Eye (tissue), 1 donor: ENCODE measurements at regions not wholly inside any gene's neighbourhood (a gene's known extent, or its start where the extent isn't known, plus 50 kb on each side); places are given as distances from the start of the nearest gene placed in this dataset.

Experiments used
- DNase-seq: peaks from one replicate; pipeline ENCODE4 v3.0.0-alpha.2; 2015

DNA sequence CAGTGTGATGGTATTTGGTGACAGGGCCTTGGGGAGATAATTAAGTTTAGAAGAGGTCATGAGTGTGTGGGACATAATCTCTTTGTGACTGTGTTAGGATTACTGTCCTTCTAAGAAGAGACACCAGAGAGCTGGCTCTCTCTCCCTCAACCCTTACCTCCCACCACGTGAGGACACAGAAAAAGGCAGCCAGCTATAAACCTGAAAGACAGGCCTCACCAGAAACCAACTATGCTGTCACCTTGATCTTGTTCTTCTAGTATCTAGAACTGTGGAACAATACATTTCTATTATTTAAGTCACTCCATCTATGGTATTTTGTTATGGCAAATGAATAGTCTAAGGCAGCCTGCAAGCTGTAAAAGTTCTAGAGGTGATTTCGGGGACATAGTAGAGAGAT is 203.7 kb downstream of the OTOR start:
- DNase-seq, result no peak

DNA sequence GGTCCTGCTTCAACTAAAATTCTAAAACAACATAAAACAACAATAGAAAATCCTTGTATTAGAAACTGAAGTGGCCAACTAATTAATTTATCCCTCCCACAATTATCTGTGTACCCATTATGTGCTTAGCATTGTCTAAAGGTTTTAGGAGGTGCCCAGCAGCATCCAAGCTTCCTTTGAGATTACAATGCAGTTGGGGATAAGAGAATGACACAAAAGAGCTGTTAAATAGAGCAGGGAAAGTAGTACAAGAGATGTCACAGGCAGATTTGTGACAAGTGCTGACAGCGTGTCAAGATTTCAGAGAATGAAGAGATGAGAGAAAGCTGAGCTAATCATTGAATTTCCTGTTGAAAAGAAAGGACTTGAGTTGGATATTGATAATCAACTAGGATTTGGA is 204.8 kb downstream of the OTOR start:
- DNase-seq, result peak; percentile 61

DNA sequence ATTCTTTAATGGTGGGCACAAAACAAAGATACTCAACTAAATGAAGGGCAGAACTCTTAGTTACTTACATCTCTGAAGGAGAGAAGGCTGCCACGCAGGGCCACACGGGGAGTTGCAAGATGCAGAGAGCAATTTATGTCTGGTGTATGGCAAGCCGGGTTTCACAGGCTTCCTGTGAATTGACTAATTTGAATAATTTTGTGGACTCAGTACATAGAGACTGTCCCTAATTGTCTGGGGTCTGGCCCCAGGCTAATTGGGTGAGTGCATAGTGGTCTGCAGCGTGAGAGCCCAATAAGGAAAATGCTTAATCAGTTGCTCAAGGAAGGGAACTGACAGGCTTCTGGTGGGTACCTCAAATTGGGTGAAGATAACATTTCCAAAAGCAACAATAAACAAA is 205.7 kb downstream of the OTOR start:
- DNase-seq, result no peak

DNA sequence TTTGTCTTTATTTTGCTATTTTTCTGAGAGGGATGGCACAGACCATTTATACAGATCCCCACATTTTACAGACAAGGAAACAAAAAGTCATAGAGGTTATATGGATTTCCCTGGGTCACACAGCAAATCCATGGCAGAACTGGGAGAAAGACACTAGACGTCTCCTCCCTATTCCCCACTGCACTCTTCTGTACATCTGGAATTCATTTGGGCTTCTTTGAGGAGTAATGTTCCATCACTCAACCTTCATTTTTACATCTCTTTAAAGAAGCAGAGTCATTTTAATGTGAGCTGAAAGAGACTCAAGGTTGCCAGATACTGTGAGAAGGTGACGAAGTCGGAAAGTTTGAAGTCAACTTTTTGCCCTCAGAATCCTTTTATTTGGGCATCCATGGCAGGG is 207.3 kb downstream of the OTOR start:
- no peak for DNase-seq

DNA sequence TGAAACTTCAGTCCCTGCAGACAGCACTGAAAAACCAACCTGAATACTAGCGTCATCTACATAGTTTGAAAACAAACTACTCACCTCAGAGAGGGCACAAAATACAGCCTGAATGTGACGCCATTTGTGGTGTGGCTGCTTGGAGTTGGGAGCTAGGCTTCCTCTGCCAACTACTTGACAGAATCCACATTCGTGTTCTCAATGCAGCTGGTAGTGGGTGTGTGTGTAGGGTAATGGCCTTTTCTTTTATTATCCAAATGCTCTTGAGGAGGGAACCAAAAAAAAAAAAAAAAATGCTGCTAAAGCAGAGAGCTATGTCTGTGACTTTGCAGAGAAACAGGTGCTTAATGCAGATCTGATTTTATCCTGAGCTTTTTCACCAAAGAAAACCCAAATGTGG is 207.8 kb downstream of the OTOR start:
- no peak for DNase-seq

DNA sequence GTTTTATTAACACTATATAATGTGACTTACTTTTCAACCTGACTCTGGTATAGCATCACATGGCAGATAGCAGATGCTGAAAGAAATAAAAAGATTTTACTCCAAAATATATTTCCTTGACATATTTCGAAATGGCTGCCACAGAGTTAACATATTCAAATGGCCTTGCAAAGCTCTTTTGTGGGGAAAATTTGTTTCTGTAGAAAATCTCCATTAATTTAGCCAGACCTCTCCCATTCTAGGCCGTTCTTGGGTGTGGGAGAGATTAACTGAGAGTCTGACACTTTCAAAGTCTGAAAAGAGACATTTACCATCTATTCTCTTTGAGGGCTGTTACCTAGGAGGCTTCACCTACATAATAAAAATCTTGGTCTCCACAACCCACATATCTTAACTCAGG is 217.2 kb downstream of the OTOR start:
- DNase-seq, result no peak

DNA sequence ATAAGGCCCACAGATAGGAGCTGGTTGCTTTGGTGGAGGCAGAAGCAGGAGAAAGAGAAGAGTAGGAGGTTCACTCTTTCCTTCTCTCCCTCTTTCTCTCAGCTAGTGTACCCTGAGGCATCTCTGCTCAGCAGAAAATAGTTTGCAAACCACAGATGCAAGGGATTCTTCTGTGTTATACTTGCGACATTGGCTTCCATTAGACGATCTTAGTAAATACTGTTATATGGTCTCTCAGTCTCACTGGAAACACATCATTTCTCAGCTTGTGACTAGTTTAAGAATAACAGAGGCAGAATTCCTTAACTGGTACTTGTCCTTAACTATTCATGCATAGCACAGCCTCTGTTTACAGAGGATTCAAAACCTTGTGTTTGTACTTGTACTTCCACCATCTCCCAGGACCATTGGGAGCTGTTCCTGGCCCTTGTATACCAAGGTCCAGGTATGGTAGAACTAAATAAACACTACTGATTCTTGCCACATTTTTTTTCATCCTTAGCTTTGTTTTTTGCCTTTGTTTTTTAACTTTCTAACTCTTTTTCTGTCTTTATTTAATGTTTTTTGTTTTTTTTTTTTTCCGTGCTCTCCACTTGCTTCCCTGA is 218.2 kb downstream of the OTOR start:
- DNase-seq, result no peak

DNA sequence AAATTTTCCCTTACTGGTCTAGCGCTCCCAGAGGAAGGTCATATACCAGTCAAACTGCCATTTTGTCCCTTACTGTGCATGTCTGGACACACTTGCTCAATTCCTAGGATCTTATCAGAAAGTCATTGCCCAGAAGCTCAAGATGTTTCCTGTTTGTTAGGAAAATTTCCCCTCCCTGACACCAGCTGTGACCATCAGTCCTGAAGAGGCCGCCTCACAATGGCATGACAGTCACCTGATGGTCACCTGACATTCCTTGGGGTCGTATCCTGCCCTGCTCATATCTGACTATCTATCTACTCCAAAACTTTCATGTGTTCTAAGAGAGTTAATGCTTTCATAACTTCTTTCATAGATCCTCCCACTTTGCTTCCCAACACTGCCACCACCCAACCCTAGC is 219.9 kb downstream of the OTOR start:
- no peak for DNase-seq

DNA sequence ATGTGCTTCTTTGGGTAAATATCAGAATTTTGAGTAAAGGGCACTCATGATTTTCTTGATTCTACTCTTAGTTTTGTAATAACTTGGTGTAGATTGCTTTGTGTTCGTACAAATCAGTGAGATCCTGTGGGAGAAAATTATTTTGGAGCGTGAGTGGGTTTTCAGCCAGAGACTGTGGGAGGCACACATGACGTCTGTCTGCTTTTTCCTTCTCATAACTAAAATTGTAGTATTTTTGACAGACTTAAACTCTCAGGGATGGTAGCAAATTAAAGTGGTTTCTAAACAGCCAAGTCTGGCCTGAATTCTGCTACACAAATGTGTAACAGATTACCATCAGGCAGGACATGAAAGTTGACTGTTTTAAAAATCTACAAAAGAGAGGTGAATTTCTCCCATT is 222.6 kb downstream of the OTOR start:
- DNase-seq, result no peak

DNA sequence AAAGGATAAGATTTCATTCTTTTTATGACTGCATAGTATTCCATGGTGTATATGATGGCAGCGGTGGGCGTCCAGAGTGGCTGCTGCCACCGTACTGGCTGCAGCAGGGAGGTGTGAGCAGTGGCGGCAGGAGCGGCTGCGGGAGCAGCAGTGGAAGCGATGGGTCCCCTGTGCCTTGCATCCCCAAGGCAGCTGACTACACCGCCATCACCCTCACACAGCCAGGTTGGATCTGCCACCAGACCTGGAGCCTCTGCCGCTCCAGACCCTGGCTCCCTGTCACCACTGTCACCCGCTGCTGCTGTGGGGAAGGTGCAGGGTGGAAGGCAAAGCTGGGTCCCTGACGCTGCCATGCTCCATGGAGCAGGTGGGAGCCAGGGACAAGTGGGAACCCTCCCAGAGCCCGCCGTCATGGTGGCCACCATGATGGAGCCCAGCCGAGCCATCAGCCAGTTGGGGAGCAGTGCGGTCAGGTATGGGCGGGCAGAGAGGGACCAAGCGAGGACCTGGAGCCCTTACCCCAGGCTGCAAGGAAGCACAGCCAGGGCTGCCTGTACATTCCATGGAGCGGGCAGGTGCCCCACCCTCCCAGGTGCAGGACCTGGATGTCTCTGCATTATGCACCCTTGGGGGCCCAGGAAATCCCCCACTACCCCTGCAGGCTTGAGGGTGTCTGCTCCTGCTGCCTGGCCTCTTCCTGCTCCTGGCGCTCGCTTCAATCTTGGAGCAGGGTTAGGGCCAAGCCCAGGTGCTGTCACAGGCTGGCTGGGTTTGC is 226.1 kb downstream of the OTOR start:
- DNase-seq, result no peak

DNA sequence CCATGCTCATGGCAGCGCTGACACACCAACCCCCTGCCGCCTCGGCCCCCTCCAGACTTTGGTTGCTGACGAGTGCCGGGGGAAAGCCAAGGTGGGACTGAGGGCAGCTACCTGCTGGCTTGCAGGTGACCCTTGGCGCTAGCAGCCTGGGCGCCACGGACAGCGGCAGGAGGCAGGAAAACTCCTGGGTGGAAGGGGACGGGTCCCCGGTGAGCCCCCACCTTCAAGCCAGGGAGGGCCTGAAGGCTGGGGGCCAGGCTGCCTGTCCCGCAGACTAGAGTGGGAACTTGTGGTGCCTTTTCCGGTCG is 226.7 kb downstream of the OTOR start:
- no peak for DNase-seq

DNA sequence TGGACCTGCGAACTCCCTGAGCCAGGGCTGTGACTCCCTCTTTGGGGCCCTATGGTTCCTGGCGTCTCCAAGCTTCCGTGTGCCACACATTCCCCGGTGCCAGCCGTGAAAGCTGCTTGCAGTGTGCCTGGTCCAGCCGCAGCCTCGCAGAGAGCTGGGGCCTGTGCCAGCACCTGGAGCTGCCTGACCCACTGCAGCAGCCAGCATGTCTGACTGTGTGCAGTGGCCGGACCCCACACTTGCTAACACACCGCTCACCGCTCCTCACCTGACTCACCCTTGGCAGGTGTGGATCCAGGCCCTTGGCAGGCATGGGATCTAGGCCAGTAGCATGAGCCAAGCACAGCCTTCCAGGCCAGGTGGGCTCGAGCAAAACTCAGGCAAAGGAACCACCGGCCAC is 227.5 kb downstream of the OTOR start:
- DNase-seq, result no peak

DNA sequence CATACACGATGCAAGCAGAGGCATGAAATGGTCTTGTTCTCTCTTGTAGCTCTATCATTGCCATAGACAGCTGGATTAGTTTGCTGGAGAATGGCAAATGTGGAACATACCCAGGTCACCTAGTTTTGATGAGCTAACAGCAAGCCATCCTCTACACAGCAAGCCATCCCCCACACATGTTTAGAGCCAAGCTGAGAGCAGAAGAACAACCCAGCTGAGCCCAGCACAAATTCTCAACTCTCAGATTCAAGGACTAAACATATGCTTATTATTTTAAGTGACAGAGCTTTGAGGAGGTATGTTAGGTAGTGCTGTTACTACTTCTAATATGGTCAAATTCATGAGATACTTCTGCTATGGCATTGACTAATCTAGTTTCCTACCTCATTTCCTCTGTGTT is 230.3 kb downstream of the OTOR start:
- DNase-seq, result no peak

DNA sequence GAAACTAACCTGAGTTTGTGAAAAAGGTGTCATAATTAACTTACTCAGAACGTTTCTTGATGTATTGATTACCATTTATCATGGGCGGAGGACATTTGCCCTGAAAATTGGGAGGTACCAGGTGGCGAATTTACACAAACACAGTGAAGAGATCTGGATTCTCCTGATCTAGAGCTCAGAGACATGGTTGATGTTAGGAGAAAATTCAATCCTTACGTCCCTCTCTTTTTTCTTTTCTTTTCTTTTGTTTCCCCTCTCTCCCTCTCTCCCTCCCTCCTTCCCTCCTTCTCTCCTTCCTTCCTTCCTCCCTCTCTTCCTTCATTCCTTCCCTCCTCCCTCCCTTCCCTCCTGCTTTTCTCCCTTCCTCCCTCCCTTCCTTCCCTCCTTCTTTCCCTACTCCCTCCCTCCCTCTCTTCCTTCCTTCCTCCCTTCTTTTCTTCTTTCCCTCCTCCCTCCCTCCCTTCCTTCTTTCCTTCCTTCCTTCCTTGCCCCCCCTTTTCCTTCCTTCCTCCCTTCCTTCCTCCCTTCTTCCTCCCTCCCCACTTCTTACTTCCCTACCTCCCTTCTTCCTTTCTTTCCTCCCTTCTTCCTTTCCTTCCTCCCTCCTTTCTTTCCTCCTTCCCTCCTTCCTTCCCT is 234.1 kb downstream of the OTOR start:
- DNase-seq, result no peak

DNA sequence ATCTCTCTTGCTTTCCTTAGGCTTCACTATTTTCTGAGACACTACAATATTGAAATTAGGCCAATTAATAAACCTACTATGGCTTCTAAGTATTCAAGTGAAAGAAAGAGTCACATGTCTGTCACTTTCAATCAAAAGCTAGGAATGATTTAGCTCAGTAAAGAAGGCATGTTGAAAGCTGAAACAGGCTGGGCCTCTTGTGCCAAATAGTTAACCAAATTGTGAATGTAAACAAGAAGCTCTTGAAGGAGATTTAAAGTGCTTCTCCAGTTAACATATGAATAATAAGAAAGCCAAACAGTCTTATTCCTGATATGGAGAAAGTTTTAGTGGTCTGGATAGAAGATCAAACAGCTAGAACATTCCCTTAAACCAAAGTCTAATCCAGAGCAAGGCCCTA is 236.3 kb downstream of the OTOR start:
- DNase-seq, result no peak

DNA sequence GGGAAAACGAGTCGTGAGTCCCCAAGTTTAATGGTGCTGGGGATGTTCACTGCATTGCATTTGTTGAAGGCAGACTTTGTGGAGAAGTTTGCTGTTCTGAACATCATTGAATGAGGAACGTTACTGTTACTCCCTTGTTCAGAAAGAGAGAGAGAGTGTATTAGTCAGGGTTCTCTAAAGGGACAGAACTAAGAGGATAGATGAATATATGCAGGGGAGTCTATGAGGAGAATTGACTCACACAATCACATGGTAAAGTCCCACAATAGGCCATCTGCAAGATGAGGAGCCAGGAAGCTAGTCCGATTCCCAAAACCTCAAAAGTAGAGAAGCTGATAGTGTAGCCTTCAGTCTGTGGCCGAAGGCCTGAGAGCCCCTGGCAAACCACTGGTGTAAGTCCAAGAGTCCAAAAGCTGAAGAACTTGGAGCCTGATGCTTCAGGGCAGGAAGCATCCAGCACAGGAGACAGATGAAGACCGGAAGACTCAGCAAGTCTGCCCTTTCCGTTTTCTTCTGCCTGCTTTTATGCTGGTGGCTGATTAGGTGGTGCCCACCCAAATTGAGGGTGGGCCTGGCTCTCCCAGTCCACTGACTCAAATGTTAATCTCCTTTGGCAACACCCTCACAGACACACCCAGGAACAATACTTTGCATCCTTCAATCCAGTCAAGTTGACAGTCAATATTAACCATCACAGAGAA is 223.5 kb upstream of the PCSK2 start:
- DNase-seq, result no peak

DNA sequence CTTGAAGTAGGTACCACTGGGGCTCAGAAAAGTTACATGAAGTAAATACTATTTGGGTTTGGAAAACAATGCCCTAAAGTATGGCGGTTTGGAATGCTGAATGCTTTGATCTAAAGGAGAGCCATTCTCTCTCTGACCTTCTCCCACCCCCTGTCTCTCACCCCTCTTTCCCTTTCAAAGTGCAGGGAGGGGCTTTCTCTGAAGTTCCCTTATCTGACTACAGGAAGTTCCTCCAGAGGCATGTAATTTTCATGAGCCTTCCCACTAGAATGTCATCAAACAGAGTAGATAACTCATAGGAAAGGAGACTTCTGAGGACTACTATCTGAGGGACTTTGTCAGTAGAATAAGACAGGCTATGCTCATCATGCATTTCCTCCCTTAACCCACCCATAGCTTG is 216.7 kb upstream of the PCSK2 start:
- no peak for DNase-seq

DNA sequence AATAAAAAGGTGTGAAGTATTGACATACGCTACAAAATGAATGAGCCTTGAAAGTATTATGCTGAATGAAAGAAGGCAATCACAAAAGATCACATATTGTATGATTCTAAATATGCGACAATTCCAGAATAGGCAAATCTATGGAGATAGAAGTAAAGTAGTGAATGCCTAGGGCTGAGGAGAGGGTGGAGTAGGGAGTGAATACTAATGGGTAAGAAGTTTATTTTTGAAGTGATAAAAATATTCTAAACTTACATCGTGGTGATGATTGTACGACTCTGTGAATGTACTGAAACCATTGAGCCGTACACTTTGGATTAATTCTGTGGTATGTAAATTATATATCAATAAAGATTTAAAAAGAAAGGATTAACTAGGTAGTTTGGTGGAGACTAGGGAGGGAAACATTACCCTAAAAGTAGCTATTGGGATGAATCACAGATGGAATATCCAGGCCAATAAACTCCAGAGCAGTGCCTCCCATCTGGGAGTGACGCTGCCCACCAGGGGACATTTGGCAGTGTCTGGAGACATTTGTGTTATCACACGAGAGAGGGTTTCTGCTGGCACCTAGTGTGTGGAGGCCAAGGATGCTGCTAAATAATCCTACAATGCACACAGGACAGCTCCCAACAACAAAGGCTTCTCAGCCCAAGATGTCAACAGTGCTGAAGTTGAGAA is 214.2 kb upstream of the PCSK2 start:
- no peak for DNase-seq

DNA sequence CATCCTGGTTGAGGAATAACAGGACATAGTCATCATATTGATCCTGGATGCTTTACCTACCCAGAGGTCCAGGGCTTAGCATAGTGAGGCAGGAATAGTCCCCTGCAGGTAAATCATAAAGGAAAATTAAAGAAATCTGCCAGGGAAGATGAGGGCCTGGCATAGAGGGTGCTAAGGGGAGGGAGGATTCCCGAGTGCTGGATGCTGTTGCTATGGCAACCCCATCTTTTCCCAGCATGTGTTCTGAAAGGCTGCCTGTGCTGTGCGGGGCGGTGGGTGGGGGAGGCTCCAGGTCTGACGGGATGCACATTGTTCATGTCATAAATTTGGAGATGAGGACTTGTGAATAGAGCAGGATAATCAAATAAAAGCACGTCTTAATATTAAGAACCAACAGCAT is 212.6 kb upstream of the PCSK2 start:
- DNase-seq, result peak; percentile 79

DNA sequence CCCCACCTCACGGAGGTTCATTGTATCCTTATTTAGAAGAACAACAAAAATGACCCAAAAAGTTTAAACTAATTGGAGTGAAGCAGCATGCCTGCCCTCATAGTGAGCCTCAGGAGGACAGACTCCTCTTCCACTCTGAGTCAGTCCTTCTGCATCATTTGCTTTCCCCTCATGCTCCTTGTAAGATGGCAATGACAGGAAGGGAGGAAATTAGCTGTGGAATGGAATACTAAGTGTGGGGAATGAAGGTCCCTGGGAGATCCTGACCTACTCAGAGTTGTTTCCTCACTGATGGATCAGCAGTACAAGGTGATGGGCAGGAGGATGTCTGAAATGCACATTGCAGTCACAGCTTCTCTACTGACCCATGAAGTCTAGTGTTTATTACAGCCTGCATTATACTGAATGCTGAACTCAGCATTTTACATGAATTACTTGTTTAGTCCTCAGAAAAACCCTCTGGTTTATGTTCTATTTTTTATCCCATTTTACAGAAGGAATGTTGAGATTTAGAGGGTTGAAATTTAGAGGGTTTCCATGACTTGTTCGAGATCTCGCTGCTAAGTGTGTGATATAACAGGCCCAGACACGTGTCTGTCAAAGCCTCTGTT is 212.0 kb upstream of the PCSK2 start:
- peak; percentile 82 for DNase-seq

DNA sequence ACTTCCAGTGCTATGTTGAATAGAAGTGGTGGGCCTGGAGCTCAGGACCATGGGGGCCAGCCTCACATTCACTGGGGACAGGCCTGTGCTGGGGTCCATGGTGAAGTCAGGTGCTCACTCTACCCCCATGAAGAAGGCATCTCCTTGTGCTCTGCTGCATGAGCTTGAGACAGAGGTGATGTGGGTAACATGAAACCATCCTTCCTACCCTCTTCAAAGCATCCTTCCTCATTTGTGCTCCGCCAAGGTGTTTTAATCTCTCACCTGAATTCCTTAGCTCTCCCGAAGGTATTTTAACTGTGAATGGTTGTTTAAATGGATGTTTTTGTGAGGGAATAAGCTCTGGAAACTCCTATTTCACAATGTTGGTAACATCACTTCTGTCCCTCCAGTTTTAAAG is 209.6 kb upstream of the PCSK2 start:
- no peak for DNase-seq

DNA sequence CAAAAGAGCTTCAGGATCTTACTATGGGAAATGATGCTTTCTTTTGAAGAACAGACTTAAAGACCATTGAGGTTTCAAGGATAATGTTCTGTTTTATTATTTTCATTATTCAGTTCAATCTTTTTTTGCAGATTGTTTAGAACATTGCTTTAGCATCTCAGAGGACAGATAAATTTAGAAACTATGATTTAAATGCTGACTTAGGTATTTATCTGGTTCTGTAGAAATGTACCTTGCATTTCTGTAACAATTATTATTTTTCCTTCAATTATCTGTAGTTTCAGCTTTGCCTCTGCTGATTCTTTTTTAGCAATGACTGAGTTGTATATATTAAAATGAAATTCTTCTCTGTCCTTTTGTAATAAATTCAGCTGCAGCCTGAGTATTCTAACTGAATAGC is 205.4 kb upstream of the PCSK2 start:
- no peak for DNase-seq

DNA sequence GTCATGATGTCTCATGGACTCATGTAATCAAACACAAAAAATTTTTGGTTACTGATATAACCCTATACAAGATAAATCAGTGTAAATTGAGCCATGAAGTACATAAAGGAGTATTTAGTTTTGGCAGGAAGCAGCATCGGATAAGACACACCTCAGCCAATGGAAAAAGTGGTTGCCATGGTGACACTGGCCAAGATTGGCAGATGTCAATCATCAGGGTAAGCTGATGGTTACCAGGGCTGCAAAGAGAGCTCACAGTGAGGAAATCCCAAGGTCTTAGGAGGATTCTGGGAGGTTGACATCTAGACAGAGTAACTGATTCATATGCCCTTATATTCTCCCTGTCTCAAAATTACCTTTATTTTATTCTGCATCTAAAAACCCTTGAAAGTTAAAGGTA is 203.8 kb upstream of the PCSK2 start:
- DNase-seq, result no peak
